Astrocyte (in vitro differentiated cells and primary cell): ENCODE measurements at regions not wholly inside any gene's neighbourhood (a gene's known extent, or its start where the extent isn't known, plus 50 kb on each side); places are given as distances from the start of the nearest gene placed in this dataset.
A peak's percentile ranks its signal among the peaks of the same experiment; 100 is the strongest.

Experiments
- DNase-seq: peaks from one replicate; pipeline ENCODE4 v3.0.0-alpha.2; 2010; ENCODE audit warnings: low read depth
- FAIRE-seq: peaks from 2 replicates; lab custom pipeline; 2011; peaks lifted over from hg19 to GRCh38; lab: Jason Lieb, UNC
- H2AFZ ChIP-seq: 2 replicates; pipeline ENCODE4 v1.6.0; 2012; ENCODE audit warnings: low read depth, low read length, inconsistent platforms
- H3K27ac ChIP-seq: 2 replicates; pipeline ENCODE4 v1.5.1; 2011; ENCODE audit warnings: low read depth, low read length, inconsistent platforms
- H3K27me3 ChIP-seq: 2 replicates; pipeline ENCODE4 v1.6.0; 2011; ENCODE audit warnings: low read length, inconsistent platforms; ENCODE audit not compliant: insufficient read depth
- H3K36me3 ChIP-seq: 2 replicates; pipeline ENCODE4 v1.5.1; 2011; ENCODE audit warnings: low read length, inconsistent platforms; ENCODE audit not compliant: insufficient read depth
- H3K4me1 ChIP-seq: 2 replicates; pipeline ENCODE4 v1.5.1; 2011; ENCODE audit warnings: low read length, inconsistent platforms; ENCODE audit not compliant: insufficient read depth
- H3K4me2 ChIP-seq: 2 replicates; pipeline ENCODE4 v1.6.0; 2012; ENCODE audit warnings: low read length, inconsistent platforms
- H3K4me3 ChIP-seq: 2 replicates; pipeline ENCODE4 v1.5.1; 2011; ENCODE audit warnings: low read depth, mild to moderate bottlenecking, low read length, inconsistent platforms; ENCODE audit not compliant: insufficient read depth
- H3K79me2 ChIP-seq: 2 replicates; pipeline ENCODE4 v1.6.0; 2012; ENCODE audit warnings: mild to moderate bottlenecking, low read length, inconsistent platforms; ENCODE audit not compliant: insufficient read depth
- H3K9ac ChIP-seq: 2 replicates; pipeline ENCODE4 v1.6.0; 2012; ENCODE audit warnings: mild to moderate bottlenecking, low read length, inconsistent platforms
- H3K9me3 ChIP-seq: 2 replicates; pipeline ENCODE4 v1.5.1; 2012; ENCODE audit warnings: low read depth, mild to moderate bottlenecking, low read length, inconsistent platforms; ENCODE audit not compliant: insufficient read depth
- H4K20me1 ChIP-seq: 2 replicates; pipeline ENCODE4 v1.6.0; 2012; ENCODE audit warnings: low read length, inconsistent platforms; ENCODE audit not compliant: insufficient read depth
- H3K27ac Mint-ChIP-seq: one replicate; pipeline ENCODE4 v1.8.0; 2021; ENCODE audit warnings: mild to moderate bottlenecking, mixed read lengths; ENCODE audit not compliant: unreplicated experiment
- H3K27me3 Mint-ChIP-seq: one replicate; pipeline ENCODE4 v1.8.0; 2021; ENCODE audit warnings: low read depth, mixed read lengths; ENCODE audit not compliant: unreplicated experiment
- H3K36me3 Mint-ChIP-seq: one replicate; pipeline ENCODE4 v1.8.0; 2021; ENCODE audit warnings: low read depth, mixed read lengths; ENCODE audit not compliant: unreplicated experiment
- H3K4me1 Mint-ChIP-seq: one replicate; pipeline ENCODE4 v1.8.0; 2021; ENCODE audit warnings: low read depth, mixed read lengths; ENCODE audit not compliant: unreplicated experiment
- H3K4me3 Mint-ChIP-seq: one replicate; pipeline ENCODE4 v1.8.0; 2021; ENCODE audit warnings: mild to moderate bottlenecking, moderate library complexity, mixed read lengths; ENCODE audit not compliant: unreplicated experiment
- H3K9me3 Mint-ChIP-seq: one replicate; pipeline ENCODE4 v1.8.0; 2021; ENCODE audit warnings: mild to moderate bottlenecking, mixed read lengths; ENCODE audit not compliant: unreplicated experiment
- CTCF ChIP-seq: IDR thresholded peaks from 2 replicates; pipeline ENCODE4 v1.5.1; 2011; ENCODE audit warnings: low read depth, mild to moderate bottlenecking, inconsistent platforms, low read length, moderate library complexity; ENCODE audit not compliant: insufficient read depth
- EZH2 ChIP-seq: IDR thresholded peaks from 2 replicates; pipeline ENCODE4 v1.6.1; 2012; ENCODE audit warnings: mild to moderate bottlenecking, low read length, inconsistent platforms; ENCODE audit not compliant: insufficient read depth

- H2AFZ ChIP-seq: no peak overlapping the region
These were observed 201.5 kb upstream of the FAM241A start for GRCh38 chr4:111943796-111944203.

GRCh38 chr4:111945014-111945413 is 200.2 kb upstream of the FAM241A start:
- Histone ChIP-seq H2AFZ (no peak overlapping the region), H4K20me1 (no peaks in the 10 kb centered on the region), H3K27ac (no peak overlapping the region), H3K9ac (no peak overlapping the region), H3K4me1 (no peaks in the 10 kb centered on the region), H3K4me2 (no peak overlapping the region), H3K4me3 (no peak overlapping the region), H3K36me3 (no peaks in the 10 kb centered on the region), H3K79me2 (no peaks in the 10 kb centered on the region), H3K9me3 (no peaks in the 10 kb centered on the region), H3K27me3 (no peaks in the 10 kb centered on the region)
- Mint-ChIP-seq H3K4me1 (no peaks in the 10 kb centered on the region), H3K9me3 (peaks cover under 1% of the 10 kb centered on the region), H3K27me3 (no peaks in the 10 kb centered on the region), H3K27ac (no peak overlapping the region), H3K36me3 (no peaks in the 10 kb centered on the region), H3K4me3 (no peak overlapping the region)
- DNase-seq (no peak), FAIRE-seq (no peak)
- TF ChIP-seq EZH2 (no peak), CTCF (no peak)

More at GRCh38 chr4:111943796-111944203, 201.5 kb upstream of the FAM241A start:
- DNase-seq: no peak
- H3K4me3 Mint-ChIP-seq: no peak overlapping the region
- TF ChIP-seq EZH2: no peak
- peak; percentile 31 for TF ChIP-seq CTCF
- H4K20me1 ChIP-seq: no peaks in the 10 kb centered on the region
- H3K4me3 ChIP-seq: no peak overlapping the region
- no peaks in the 10 kb centered on the region for H3K36me3 Mint-ChIP-seq
- H3K36me3 ChIP-seq: no peaks in the 10 kb centered on the region
- FAIRE-seq: no peak
- no peaks in the 10 kb centered on the region for H3K9me3 ChIP-seq
- H3K27me3 ChIP-seq: no peaks in the 10 kb centered on the region
- H3K4me1 Mint-ChIP-seq: no peaks in the 10 kb centered on the region
- no peaks in the 10 kb centered on the region for H3K9me3 Mint-ChIP-seq
- no peaks in the 10 kb centered on the region for H3K4me1 ChIP-seq
- H3K4me2 ChIP-seq: no peak overlapping the region
- H3K27ac ChIP-seq: no peak overlapping the region
- H3K27me3 Mint-ChIP-seq: no peaks in the 10 kb centered on the region
- no peak overlapping the region for H3K9ac ChIP-seq
- no peak overlapping the region for H3K27ac Mint-ChIP-seq
- no peaks in the 10 kb centered on the region for H3K79me2 ChIP-seq

GRCh38 chr4:111946800-111947199 is 198.5 kb upstream of the FAM241A start:
- no peak overlapping the region for H2AFZ ChIP-seq
- TF ChIP-seq CTCF (no peak), EZH2 (no peak)
- no peak for FAIRE-seq
- no peaks in the 10 kb centered on the region for H3K4me1 ChIP-seq
- no peak overlapping the region for H3K4me3 ChIP-seq
- H3K36me3 Mint-ChIP-seq: no peaks in the 10 kb centered on the region
- H3K4me1 Mint-ChIP-seq: no peaks in the 10 kb centered on the region
- no peak overlapping the region for H3K27ac Mint-ChIP-seq
- no peaks in the 10 kb centered on the region for H3K79me2 ChIP-seq
- no peaks in the 10 kb centered on the region for H3K27me3 Mint-ChIP-seq
- no peak overlapping the region for H3K4me3 Mint-ChIP-seq
- no peaks in the 10 kb centered on the region for H3K9me3 ChIP-seq
- no peak overlapping the region for H3K4me2 ChIP-seq
- no peak overlapping the region for H3K9ac ChIP-seq
- no peaks in the 10 kb centered on the region for H3K36me3 ChIP-seq
- H4K20me1 ChIP-seq: no peaks in the 10 kb centered on the region
- no peak overlapping the region for H3K27ac ChIP-seq
- peaks cover 4% of the 10 kb centered on the region for H3K9me3 Mint-ChIP-seq
- no peak for DNase-seq
- no peaks in the 10 kb centered on the region for H3K27me3 ChIP-seq
